MM.1S (cell line): ENCODE measurements at regions not wholly inside any gene's neighbourhood (a gene's known extent, or its start where the extent isn't known, plus 50 kb on each side); places are given as distances from the start of the nearest gene placed in this dataset.

Experiments used
- CTCF ChIP-seq: fragments of 300-600 bp; sonication (generic); IDR thresholded peaks from 2 replicates; pipeline ENCODE4 v1.5.1; 2016; ENCODE audit warnings: antibody characterized with exemption, low read length, mixed read lengths
- EZH2 ChIP-seq: fragments of 300-600 bp; sonication (generic); optimal IDR thresholded peaks from 2 replicates; pipeline ENCODE3; 2017; ENCODE audit warnings: low read depth, mild to moderate bottlenecking, antibody characterized with exemption, low read length, mixed read lengths

DNA sequence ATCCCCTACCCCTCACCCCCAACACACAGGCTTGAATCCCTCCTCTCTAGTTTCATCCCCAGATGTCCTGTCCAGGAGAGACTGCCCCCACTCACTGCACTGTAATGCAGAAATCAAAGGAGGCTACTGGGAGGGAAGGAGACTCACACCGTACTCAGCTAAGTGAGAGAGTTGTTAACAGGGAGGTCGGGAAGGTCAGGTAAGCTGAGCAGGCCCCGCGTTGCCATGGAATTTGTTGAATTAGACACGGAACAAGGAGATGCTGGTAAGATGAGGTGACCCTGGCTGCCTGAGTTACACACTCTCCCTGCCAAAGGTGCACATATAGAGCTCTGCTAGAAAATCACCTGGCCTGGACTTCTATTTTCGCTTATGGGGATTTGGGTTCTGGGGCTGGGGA, 197.9 kb downstream of the NXPE2 start:
- TF ChIP-seq CTCF (no peak), EZH2 (no peak)
